ENCODE measurements at regions not wholly inside any gene's neighbourhood (a gene's known extent, or its start where the extent isn't known, plus 50 kb on each side); places are given as distances from the start of the nearest gene placed in this dataset.

- Mint-ChIP-seq H3K4me3 (no peak overlapping the region), H3K27me3 (peaks cover 25% of the 10 kb centered on the region), H3K9me3 (no peaks in the 10 kb centered on the region), H3K36me3 (no peaks in the 10 kb centered on the region), H3K4me1 (no peaks in the 10 kb centered on the region), H3K27ac (no peak overlapping the region)
- CTCF ChIA-PET, result no interaction called here
- no peak for DNase-seq
These were observed 230.7 kb downstream of the ZNF516 start for GRCh38 chr18:76264198-76264875.

- Mint-ChIP-seq H3K36me3 (no peaks in the 10 kb centered on the region), H3K27ac (no peak overlapping the region), H3K27me3 (peaks cover 25% of the 10 kb centered on the region), H3K9me3 (no peaks in the 10 kb centered on the region), H3K4me1 (no peaks in the 10 kb centered on the region), H3K4me3 (no peak overlapping the region)
- CTCF ChIA-PET, result no interaction called here
- no peak for DNase-seq
These were observed 231.7 kb downstream of the ZNF516 start for GRCh38 chr18:76263046-76264005.

GRCh38 chr18:76260941-76261472, 234.0 kb downstream of the ZNF516 start:
- H3K27me3 Mint-ChIP-seq, result peaks cover 16% of the 10 kb centered on the region
- H3K36me3 Mint-ChIP-seq, result no peaks in the 10 kb centered on the region
- no peak overlapping the region for H3K27ac Mint-ChIP-seq
- no peak overlapping the region for H3K4me3 Mint-ChIP-seq
- no peaks in the 10 kb centered on the region for H3K9me3 Mint-ChIP-seq
- CTCF ChIA-PET, result no interaction called here
- no peaks in the 10 kb centered on the region for H3K4me1 Mint-ChIP-seq
- no peak for DNase-seq

- CTCF ChIA-PET, result no interaction called here
- no peaks in the 10 kb centered on the region for H3K36me3 Mint-ChIP-seq
These were observed 235.3 kb downstream of the ZNF516 start for GRCh38 chr18:76259711-76260110.

GRCh38 chr18:76259096-76259495, 235.9 kb downstream of the ZNF516 start:
- Mint-ChIP-seq H3K9me3 (no peaks in the 10 kb centered on the region), H3K27ac (no peak overlapping the region), H3K4me3 (no peak overlapping the region), H3K4me1 (no peaks in the 10 kb centered on the region), H3K36me3 (no peaks in the 10 kb centered on the region), H3K27me3 (peaks cover 10% of the 10 kb centered on the region)
- CTCF ChIA-PET, result interaction anchor here (0.6 kb wide), 1 partner anchor 45 kb away, joined by 3 read pairs; no protein-coding TSS in a partner anchor
- no peak for DNase-seq

More at GRCh38 chr18:76259711-76260110, 235.3 kb downstream of the ZNF516 start:
- DNase-seq, result no peak
- no peak overlapping the region for H3K4me3 Mint-ChIP-seq
- no peaks in the 10 kb centered on the region for H3K4me1 Mint-ChIP-seq
- peaks cover 15% of the 10 kb centered on the region for H3K27me3 Mint-ChIP-seq
- H3K9me3 Mint-ChIP-seq, result no peaks in the 10 kb centered on the region
- H3K27ac Mint-ChIP-seq, result no peak overlapping the region

- peaks cover 10% of the 10 kb centered on the region for H3K27me3 Mint-ChIP-seq
- no peak for DNase-seq
- H3K9me3 Mint-ChIP-seq, result no peaks in the 10 kb centered on the region
- no peak overlapping the region for H3K4me3 Mint-ChIP-seq
- H3K36me3 Mint-ChIP-seq, result no peaks in the 10 kb centered on the region
- CTCF ChIA-PET, result no interaction called here
- no peak overlapping the region for H3K27ac Mint-ChIP-seq
- H3K4me1 Mint-ChIP-seq, result no peaks in the 10 kb centered on the region
These were observed 236.8 kb downstream of the ZNF516 start for GRCh38 chr18:76258209-76258608.

- no peak overlapping the region for H3K4me3 Mint-ChIP-seq
These were observed 239.9 kb downstream of the ZNF516 start for GRCh38 chr18:76255070-76255683.

GRCh38 chr18:76252880-76253279, 242.2 kb downstream of the ZNF516 start:
- no peak overlapping the region for H3K27ac Mint-ChIP-seq
- CTCF ChIA-PET, result interaction anchor here (1.5 kb wide), 1 partner anchor 16 kb away, joined by 4 read pairs; no protein-coding TSS in a partner anchor
- H3K36me3 Mint-ChIP-seq, result no peaks in the 10 kb centered on the region
- H3K9me3 Mint-ChIP-seq, result no peaks in the 10 kb centered on the region
- H3K4me1 Mint-ChIP-seq, result no peaks in the 10 kb centered on the region
- no peak overlapping the region for H3K4me3 Mint-ChIP-seq
- peaks cover 7% of the 10 kb centered on the region for H3K27me3 Mint-ChIP-seq
- DNase-seq, result no peak

More at GRCh38 chr18:76255070-76255683, 239.9 kb downstream of the ZNF516 start:
- Mint-ChIP-seq H3K9me3 (no peaks in the 10 kb centered on the region), H3K27ac (no peak overlapping the region), H3K27me3 (peaks cover 7% of the 10 kb centered on the region), H3K36me3 (no peaks in the 10 kb centered on the region), H3K4me1 (no peaks in the 10 kb centered on the region)
- CTCF ChIA-PET, result no interaction called here
- no peak for DNase-seq

GRCh38 chr18:76252139-76252538, 242.9 kb downstream of the ZNF516 start:
- CTCF ChIA-PET, result interaction anchor here (1.5 kb wide), 1 partner anchor 17 kb away, joined by 4 read pairs; no protein-coding TSS in a partner anchor
- H3K27me3 Mint-ChIP-seq, result peaks cover 7% of the 10 kb centered on the region
- H3K36me3 Mint-ChIP-seq, result no peaks in the 10 kb centered on the region
- H3K4me1 Mint-ChIP-seq, result no peaks in the 10 kb centered on the region
- H3K9me3 Mint-ChIP-seq, result no peaks in the 10 kb centered on the region
- H3K4me3 Mint-ChIP-seq, result no peak overlapping the region
- no peak for DNase-seq
- no peak overlapping the region for H3K27ac Mint-ChIP-seq

GRCh38 chr18:76251691-76252090, 243.4 kb downstream of the ZNF516 start:
- H3K27ac Mint-ChIP-seq, result no peak overlapping the region
- CTCF ChIA-PET, result no interaction called here

GRCh38 chr18:76246590-76246989, 248.5 kb downstream of the ZNF516 start:
- H3K4me1 Mint-ChIP-seq, result no peaks in the 10 kb centered on the region
- CTCF ChIA-PET, result no interaction called here
- no peaks in the 10 kb centered on the region for H3K9me3 Mint-ChIP-seq
- H3K4me3 Mint-ChIP-seq, result no peak overlapping the region
- DNase-seq, result no peak
- H3K36me3 Mint-ChIP-seq, result no peaks in the 10 kb centered on the region
- H3K27ac Mint-ChIP-seq, result no peak overlapping the region
- peaks cover 5% of the 10 kb centered on the region for H3K27me3 Mint-ChIP-seq

More at GRCh38 chr18:76251691-76252090, 243.4 kb downstream of the ZNF516 start:
- H3K4me3 Mint-ChIP-seq, result no peak overlapping the region
- no peaks in the 10 kb centered on the region for H3K9me3 Mint-ChIP-seq
- H3K36me3 Mint-ChIP-seq, result no peaks in the 10 kb centered on the region
- no peak for DNase-seq
- H3K4me1 Mint-ChIP-seq, result no peaks in the 10 kb centered on the region
- peaks cover 7% of the 10 kb centered on the region for H3K27me3 Mint-ChIP-seq

- Mint-ChIP-seq H3K27ac (no peak overlapping the region), H3K36me3 (no peaks in the 10 kb centered on the region), H3K4me3 (no peak overlapping the region), H3K9me3 (peaks cover 9% of the 10 kb centered on the region), H3K27me3 (peaks cover 7% of the 10 kb centered on the region), H3K4me1 (no peaks in the 10 kb centered on the region)
- DNase-seq, result no peak
- CTCF ChIA-PET, result no interaction called here
These were observed 260.4 kb downstream of the ZNF516 start for GRCh38 chr18:76234676-76235060.

- CTCF ChIA-PET, result no interaction called here
- peaks cover 6% of the 10 kb centered on the region for H3K9me3 Mint-ChIP-seq
- H3K27me3 Mint-ChIP-seq, result peaks cover 7% of the 10 kb centered on the region
- H3K4me1 Mint-ChIP-seq, result no peaks in the 10 kb centered on the region
- no peak for DNase-seq
- H3K36me3 Mint-ChIP-seq, result no peaks in the 10 kb centered on the region
- H3K4me3 Mint-ChIP-seq, result no peak overlapping the region
- no peak overlapping the region for H3K27ac Mint-ChIP-seq
These were observed 261.0 kb downstream of the ZNF516 start for GRCh38 chr18:76233876-76234675.

All from activated naive CD4-positive, alpha-beta T cell treated with anti-CD3 and anti-CD28 coated beads, Interleukin-2, amount 10 ng/mL, durations not matched to agents 7 days and 5 days (primary cell).